Esophagus muscularis mucosa (tissue), 4 donors: ENCODE measurements at regions not wholly inside any gene's neighbourhood (a gene's known extent, or its start where the extent isn't known, plus 50 kb on each side); places are given as distances from the start of the nearest gene placed in this dataset.
"Not testable (repeated sequence)": the region's sequence is repeated elsewhere in the genome, so short reads cannot be mapped to it uniquely, and the experiment has no call there.

Source experiments
- DNase-seq: peaks from one replicate; pipeline ENCODE4 v3.0.0-alpha.2; 2017; ENCODE audit errors: extremely low spot score
- H3K27ac ChIP-seq, 4 donors: fragments of 200-600 bp; sonication (generic); replicated peaks in 1 of 4; 1 replicate in 3 of 4; 2 replicates in 1 of 4; pipeline ENCODE4 v1.5.1; 2016 to 2019; ENCODE audit warnings: mild to moderate bottlenecking in 1 of 4
- H3K27me3 ChIP-seq, 4 donors: fragments of 200-600 bp; sonication (generic); one replicate each; pipeline versions ENCODE4 v1.5.1 to v1.6.0; 2016 to 2019
- H3K36me3 ChIP-seq, 4 donors: fragments of 200-600 bp; sonication (generic); one replicate each; pipeline ENCODE4 v1.5.1; 2016 to 2019
- H3K4me1 ChIP-seq, 4 donors: fragments of 200-600 bp; sonication (generic); one replicate each; pipeline ENCODE4 v1.5.1; 2016 to 2019
- H3K4me3 ChIP-seq, 4 donors: fragments of 200-600 bp; sonication (generic); 1 replicate in 2 of 4; 2 replicates in 2 of 4; pipeline ENCODE4 v1.5.1; 2016 to 2019; ENCODE audit warnings: mild to moderate bottlenecking in 4 of 4, moderate library complexity in 1 of 4
- H3K9me3 ChIP-seq, 4 donors: fragments of 200-600 bp; sonication (generic); 1 replicate in 3 of 4; 2 replicates in 1 of 4; pipeline ENCODE4 v1.5.1; 2016 to 2019
- EP300 ChIP-seq: sonication (generic); formaldehyde crosslinking; IDR thresholded peaks from one replicate; pipeline ENCODE4 v1.6.1; 2017; ENCODE audit warnings: antibody characterized with exemption
- POLR2A ChIP-seq: fragments of 450-650 bp; IDR thresholded peaks from one replicate; pipeline ENCODE4 v1.6.1; 2017; ENCODE audit warnings: antibody characterized with exemption, moderate library complexity, mild to moderate bottlenecking, low read depth
- POLR2AphosphoS5 ChIP-seq, 2 donors: sonication (generic); formaldehyde crosslinking; IDR thresholded peaks; one replicate each; pipeline ENCODE4 v1.6.1; 2017; ENCODE audit warnings: antibody characterized with exemption in 2 of 2
- WGBS: methylation state at CpG from one replicate; pipeline ENCODE4 v1.1.5; 2018; 5-methylcytosine and 5-hydroxymethylcytosine counted together
- intact Hi-C: fragments of 100-400 bp; cut with DNase I; formaldehyde crosslinking; loops from one replicate; pipeline ENCODE4 v1.15.1; 2023
- TF ChIP-seq, protein P1 (sequence below), 3 experiments: fragments of 200-600 bp in 2 of 3; fragments of 450-650 bp in 1 of 3; sonication (generic) in 2 of 3; IDR thresholded peaks; one replicate each; pipeline ENCODE4 v1.5.1; 2017 to 2019; ENCODE audit warnings: antibody characterized with exemption in 3 of 3, mild to moderate bottlenecking in 2 of 3, moderate library complexity in 1 of 3

DNA sequence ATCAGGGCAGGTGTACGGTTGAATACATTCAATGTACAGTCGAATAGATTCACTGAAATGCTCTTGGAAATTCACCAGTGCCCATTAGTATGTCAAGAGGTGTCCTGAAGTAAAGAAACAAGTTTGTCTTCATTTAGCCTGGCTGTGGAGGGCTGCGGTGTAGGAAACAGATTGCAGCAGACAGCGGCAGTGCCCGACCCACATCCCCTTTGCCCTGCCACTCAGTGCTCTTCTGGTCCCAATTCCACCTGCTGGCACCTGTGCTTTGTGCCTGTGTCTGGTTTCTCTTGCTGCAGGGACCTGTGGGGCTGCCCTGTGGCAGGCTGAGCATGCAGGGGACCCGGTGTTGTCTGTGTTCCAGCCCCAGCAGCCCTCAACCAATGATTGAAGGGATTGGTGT is 183.7 kb downstream of the RPS24 start:
- H3K4me1 ChIP-seq = peaks cover 34 to 45% (median 38%) of the 10 kb centered on the region in 4 donors

DNA sequence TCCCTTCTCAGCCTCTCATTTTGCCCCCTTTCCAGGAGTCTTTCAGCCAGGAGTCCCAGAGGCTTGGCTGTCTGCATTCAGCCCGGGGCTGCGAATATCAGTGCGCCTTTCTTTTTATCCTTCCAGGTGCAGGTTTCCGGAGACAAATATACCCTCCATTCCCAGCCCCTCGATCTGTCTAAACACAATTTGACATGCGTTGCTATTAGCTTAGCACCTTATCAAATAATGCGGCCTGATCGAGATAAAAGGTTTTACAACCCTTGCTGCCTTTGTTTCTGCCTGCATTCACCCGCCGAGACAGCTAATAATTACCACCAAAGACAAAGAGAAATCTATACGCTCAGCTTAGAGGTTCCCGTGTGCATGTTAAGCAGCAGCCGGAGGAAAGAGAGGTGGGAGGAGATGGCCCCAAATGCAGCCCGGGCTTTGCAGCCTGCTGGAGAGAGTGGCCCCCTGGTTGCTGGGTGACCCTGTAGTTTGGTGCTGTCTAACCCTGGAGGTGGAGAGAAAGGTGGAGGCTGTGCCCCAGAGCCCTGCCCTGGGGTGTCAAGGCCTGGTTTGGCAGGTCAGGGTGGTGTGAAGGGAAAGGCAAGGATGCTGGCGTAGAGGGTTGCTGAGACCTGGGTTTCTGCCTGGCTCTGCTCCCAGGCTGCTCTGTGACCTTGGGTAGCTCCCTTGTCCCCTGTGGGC is 185.3 kb downstream of the RPS24 start:
- intact Hi-C loops = loop anchor here (10.0 kb wide), 1 partner anchor 296 kb away; no protein-coding TSS in a partner anchor
- no peak for DNase-seq
- no peak overlapping the region for H3K4me3 ChIP-seq
- peaks cover 30 to 35% (median 32%) of the 10 kb centered on the region in 4 donors for H3K4me1 ChIP-seq
- WGBS = 94% methylated on average over 15 of the region's 15 CpGs
- TF ChIP-seq POLR2AphosphoS5 (IDR thresholded peaks at IDR 0.05) (no peak), POLR2A (no peak), EP300 (no peak)
- TF ChIP-seq, protein P1, sequence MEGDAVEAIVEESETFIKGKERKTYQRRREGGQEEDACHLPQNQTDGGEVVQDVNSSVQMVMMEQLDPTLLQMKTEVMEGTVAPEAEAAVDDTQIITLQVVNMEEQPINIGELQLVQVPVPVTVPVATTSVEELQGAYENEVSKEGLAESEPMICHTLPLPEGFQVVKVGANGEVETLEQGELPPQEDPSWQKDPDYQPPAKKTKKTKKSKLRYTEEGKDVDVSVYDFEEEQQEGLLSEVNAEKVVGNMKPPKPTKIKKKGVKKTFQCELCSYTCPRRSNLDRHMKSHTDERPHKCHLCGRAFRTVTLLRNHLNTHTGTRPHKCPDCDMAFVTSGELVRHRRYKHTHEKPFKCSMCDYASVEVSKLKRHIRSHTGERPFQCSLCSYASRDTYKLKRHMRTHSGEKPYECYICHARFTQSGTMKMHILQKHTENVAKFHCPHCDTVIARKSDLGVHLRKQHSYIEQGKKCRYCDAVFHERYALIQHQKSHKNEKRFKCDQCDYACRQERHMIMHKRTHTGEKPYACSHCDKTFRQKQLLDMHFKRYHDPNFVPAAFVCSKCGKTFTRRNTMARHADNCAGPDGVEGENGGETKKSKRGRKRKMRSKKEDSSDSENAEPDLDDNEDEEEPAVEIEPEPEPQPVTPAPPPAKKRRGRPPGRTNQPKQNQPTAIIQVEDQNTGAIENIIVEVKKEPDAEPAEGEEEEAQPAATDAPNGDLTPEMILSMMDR (IDR thresholded peaks at IDR 0.05) = no peak
- H3K27ac ChIP-seq = no peak overlapping the region
- H3K9me3 ChIP-seq = no peaks in the 10 kb centered on the region
- H3K27me3 ChIP-seq = no peaks in the 10 kb centered on the region
- no peaks in the 10 kb centered on the region for H3K36me3 ChIP-seq

More for the DNA sequence above, 183.7 kb downstream of the RPS24 start:
- WGBS = 85% methylated on average over 6 of the region's 6 CpGs
- Histone ChIP-seq H3K36me3 (no peaks in the 10 kb centered on the region), H3K4me3 (no peak overlapping the region), H3K9me3 (no peaks in the 10 kb centered on the region), H3K27ac (peak overlapping the region in 1 of 4 donors; percentile 19), H3K27me3 (no peaks in the 10 kb centered on the region)
- no peak for DNase-seq
- intact Hi-C loops = loop anchor here (10.0 kb wide), 1 partner anchor 297 kb away; no protein-coding TSS in a partner anchor
- TF ChIP-seq, protein P1 (IDR thresholded peaks at IDR 0.05) = no peak
- TF ChIP-seq EP300 = no peak
- no peak for TF ChIP-seq POLR2A
- no peak for TF ChIP-seq POLR2AphosphoS5 (IDR thresholded peaks at IDR 0.05)

DNA sequence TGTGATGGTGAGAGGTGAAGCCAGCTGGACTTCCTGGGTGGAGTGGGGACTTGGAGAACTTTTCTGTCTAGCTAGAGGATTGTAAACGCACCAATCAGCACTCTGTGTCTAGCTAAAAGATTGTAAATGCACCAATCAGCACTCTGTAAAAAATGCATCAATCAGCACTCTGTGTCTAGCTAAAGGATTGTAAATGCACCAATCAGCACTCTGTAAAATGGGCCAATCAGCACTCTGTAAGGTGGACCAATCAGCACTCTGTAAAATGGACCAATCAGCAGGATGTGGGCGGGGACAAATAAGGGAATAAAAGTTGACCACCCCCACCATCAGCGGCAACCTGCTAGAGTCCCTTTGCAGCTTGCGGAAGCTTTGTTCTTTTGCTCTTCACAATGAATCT is 185.9 kb downstream of the RPS24 start:
- WGBS = 89% methylated on average over 4 of the region's 4 CpGs
- not testable (repeated sequence) for H3K4me3 ChIP-seq, H3K36me3 ChIP-seq, H3K27me3 ChIP-seq, DNase-seq, H3K9me3 ChIP-seq, H3K27ac ChIP-seq
- intact Hi-C loops = loop anchor here (10.0 kb wide), 1 partner anchor 295 kb away; no protein-coding TSS in a partner anchor
- peaks cover 26 to 32% (median 29%) of the 10 kb centered on the region in 4 donors for H3K4me1 ChIP-seq

DNA sequence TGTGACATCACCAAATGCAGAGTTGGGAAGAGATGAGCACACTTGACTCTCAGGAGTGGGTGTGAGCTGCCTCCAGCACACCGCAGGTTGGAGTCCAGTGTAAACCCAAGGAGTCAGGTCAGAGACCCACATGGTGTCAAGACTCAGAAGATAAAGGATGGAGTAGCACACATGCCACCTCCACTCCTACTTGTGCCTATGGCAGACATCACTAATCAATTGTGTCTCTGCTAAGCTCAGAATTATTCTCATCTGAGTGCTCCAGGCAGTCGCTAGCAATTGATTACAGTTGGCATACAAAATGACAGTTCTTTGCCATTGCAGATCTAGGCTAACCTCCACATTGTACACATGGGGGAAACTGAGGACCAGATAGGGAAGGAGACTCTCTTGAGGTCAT is 187.1 kb downstream of the RPS24 start:
- TF ChIP-seq POLR2A = no peak
- Histone ChIP-seq H3K36me3 (no peaks in the 10 kb centered on the region), H3K4me1 (peaks cover 14 to 20% (median 17%) of the 10 kb centered on the region in 4 donors), H3K4me3 (no peak overlapping the region), H3K27ac (no peak overlapping the region), H3K9me3 (no peaks in the 10 kb centered on the region), H3K27me3 (no peaks in the 10 kb centered on the region)
- intact Hi-C loops = no loop called here
- DNase-seq = no peak
- WGBS = 86% methylated on average over 2 of the region's 2 CpGs

DNA sequence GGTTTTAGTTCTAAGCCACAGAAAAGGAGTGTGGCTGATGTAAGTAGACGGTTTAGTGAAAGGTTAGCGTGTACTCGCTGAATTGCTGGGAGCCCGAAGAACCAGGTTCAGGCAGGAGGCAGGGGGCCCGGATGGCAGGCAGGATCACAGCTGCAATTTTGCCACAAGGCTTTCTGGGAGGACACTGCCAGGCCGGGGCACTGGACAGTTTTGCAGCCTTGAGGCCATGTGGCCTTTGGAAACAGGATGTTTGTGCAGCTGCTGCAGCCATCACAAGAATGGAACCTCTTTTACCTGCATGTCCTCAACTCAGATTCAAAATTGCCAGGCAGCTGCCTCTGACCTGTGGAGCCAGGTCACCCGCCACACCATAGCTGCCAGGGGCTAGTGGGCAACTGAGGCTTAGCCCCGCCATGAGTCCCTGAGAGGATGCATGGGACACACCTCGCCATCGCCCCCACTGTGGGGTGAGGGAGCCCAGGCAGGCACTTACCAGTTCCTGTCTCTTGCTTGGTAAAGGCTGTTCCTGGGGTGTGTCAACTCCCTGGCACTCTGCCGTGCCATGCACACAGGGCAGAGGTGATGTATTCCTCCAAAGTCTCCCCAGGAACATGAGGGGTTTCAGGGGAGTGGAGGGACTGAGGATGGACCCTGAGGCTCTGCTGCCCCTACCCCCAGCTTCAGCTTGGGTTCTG is 188.6 kb downstream of the RPS24 start:
- Histone ChIP-seq H3K36me3 (no peaks in the 10 kb centered on the region), H3K4me3 (no peak overlapping the region), H3K27ac (no peak overlapping the region), H3K9me3 (no peaks in the 10 kb centered on the region), H3K27me3 (no peaks in the 10 kb centered on the region), H3K4me1 (peaks cover 3 to 9% (median 6%) of the 10 kb centered on the region in 4 donors)
- TF ChIP-seq POLR2AphosphoS5 (IDR thresholded peaks at IDR 0.05) = no peak
- TF ChIP-seq, protein P1 (IDR thresholded peaks at IDR 0.05) = no peak
- WGBS = 96% methylated on average over 6 of the region's 11 CpGs
- DNase-seq = no peak
- intact Hi-C loops = no loop called here
